ENCODE measurements at regions not wholly inside any gene's neighbourhood (a gene's known extent, or its start where the extent isn't known, plus 50 kb on each side); places are given as distances from the start of the nearest gene placed in this dataset.

DNA sequence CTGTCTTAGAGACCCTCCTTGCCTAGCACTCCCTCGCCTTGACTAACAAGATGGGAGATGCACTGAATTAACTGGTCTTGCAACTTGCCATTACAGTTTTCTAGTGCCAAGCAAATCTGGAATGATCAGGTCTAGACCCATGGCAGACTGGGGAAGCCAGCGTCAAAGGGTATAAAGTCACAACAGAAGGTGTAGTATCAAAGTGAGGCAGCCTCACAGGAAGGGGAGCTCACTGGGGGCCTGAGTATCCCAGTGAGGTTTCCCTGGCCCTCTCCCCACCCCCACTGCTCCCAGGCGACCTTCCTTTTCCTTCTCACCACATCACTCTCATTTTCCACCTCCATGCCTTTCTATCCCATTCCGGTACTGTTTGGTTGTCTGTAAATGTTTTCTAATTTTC, 83.5 kb upstream of the DOCK9 start:
- TF ChIP-seq, protein P1, sequence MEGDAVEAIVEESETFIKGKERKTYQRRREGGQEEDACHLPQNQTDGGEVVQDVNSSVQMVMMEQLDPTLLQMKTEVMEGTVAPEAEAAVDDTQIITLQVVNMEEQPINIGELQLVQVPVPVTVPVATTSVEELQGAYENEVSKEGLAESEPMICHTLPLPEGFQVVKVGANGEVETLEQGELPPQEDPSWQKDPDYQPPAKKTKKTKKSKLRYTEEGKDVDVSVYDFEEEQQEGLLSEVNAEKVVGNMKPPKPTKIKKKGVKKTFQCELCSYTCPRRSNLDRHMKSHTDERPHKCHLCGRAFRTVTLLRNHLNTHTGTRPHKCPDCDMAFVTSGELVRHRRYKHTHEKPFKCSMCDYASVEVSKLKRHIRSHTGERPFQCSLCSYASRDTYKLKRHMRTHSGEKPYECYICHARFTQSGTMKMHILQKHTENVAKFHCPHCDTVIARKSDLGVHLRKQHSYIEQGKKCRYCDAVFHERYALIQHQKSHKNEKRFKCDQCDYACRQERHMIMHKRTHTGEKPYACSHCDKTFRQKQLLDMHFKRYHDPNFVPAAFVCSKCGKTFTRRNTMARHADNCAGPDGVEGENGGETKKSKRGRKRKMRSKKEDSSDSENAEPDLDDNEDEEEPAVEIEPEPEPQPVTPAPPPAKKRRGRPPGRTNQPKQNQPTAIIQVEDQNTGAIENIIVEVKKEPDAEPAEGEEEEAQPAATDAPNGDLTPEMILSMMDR (IDR thresholded peaks at IDR 0.05; ENCODE audit: low read length) = no peak
- TF ChIP-seq EZH2 (IDR thresholded peaks at IDR 0.05; ENCODE audit: borderline replicate concordance, low read length) = no peak
